NCI-H748 treated with DMSO at 0.1 percent for 48 hours (cell line): ENCODE measurements at regions not wholly inside any gene's neighbourhood (a gene's known extent, or its start where the extent isn't known, plus 50 kb on each side); places are given as distances from the start of the nearest gene placed in this dataset.

Source experiments
- DNase-seq: peaks from one replicate; lab custom pipeline; 2025; lab: John Stamatoyannopoulos, UW

- no peak for DNase-seq
These were observed 74.2 kb upstream of the BMP2 start for GRCh38 chr20:6693178-6693807.

- no peak for DNase-seq
These were observed 74.8 kb upstream of the BMP2 start for GRCh38 chr20:6692566-6693173.

- no peak for DNase-seq
These were observed 76.0 kb upstream of the BMP2 start for GRCh38 chr20:6691516-6691915.

DNA sequence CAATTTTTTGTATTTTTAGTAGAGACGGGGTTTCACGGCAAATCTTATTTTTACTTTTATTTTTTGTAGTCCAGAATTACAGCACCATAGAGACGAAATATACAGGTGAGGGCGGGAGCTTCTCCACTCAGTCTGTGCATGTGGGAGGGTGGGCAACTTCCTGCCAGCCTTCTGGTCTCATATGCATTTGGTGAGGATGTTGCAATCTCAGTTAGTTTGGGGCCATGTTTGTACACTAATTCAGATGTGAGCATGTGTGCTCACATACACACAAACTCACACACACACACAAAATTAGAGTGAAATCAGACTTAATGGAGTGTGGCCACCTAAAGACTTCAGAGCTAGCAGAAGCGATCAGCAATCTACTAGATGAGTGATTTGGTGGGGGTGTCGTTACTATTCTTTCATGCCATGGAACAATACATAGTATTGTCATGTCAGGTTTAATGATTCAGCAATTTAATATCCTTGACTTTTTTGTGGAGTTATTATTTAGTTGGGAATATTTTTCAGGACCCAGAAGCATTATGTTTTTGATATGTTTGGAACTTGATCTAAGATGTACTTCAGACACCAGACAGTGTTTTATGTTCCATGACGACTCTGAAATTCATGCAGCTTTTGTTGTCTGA lies 78.0 kb upstream of the BMP2 start:
- no peak for DNase-seq

- no peak for DNase-seq
These were observed 81.3 kb upstream of the BMP2 start for GRCh38 chr20:6686171-6686570.

DNA sequence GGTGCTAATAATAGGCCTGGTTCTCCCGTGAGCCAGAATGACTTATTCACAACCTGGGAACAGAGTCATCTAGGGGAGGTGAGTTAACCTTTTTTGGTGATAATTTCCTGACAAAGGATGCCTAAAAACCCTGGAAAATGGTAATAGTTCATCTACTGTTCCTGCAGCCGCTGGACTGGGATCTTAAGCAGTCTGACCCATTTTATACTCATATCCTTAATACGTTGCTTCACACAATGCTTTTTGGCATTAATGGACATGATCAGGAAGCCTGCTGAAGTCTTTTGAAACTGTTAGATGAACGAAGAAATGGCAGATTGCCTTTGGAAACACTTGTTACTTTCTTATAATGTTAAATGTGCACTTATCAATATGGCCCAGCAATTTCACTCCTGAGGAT lies 81.9 kb upstream of the BMP2 start:
- DNase-seq = no peak

DNA sequence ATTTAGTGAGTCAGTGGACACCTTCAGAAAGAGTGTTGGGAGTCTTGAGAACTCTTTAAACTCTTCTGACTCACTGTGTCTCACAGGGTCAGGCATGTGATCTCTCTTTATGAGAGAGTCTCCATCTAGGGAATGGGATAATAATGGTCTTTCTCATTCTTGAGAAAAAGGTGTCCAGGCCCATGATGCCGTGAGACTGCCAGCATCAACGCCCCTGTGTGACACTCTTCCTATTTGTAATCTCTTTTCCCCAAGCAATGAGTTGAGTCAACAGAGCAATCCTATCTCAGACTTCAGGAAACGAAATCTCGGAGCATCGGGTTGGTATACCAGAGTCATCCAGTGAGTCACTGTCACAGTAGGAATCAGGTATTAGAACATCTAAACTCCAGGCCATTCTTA lies 82.3 kb upstream of the BMP2 start:
- DNase-seq = no peak

DNA sequence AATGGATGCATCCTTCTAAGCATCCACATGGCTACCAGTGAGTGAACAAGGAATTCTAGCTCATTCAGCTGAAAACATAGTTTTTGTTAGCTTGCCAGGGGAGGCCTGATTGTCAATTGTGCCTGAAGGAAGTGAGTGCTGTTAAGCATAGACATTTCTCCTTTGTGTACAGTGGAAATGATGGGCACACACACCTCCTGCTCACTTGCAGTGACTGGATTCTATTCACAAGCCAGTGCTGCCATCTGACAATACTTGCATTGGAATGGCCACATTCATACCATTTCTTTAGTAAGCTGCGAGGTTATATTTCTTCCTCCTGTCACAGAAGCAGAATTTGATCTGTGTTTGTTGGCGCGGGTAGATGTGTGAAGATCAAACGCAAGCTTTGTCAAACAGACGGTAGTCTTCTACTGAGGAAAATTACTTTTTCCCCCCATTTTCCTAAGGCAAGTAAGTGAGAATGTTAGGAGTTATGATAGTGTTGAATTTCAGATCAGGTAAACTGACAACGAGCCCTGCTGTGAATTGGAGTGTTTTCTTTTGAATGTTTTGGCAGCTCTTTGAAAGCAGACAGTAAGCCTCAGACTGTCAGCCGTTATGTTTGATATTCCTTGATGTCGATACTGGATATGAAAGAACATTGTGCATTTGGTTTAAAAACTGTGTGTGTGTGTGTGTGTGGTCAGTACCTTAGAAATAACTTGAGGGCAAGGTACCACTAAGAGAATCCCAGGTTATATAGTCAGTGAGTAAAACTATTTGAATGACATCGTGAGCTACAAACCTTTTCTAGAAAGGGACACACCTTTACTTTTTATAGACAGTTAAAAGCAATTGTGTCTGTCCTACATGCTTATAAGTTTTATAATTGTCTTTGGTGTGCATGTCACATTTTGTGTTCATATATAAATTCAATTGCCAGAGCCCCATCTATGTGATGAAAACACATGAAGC lies 84.2 kb upstream of the BMP2 start:
- no peak for DNase-seq

DNA sequence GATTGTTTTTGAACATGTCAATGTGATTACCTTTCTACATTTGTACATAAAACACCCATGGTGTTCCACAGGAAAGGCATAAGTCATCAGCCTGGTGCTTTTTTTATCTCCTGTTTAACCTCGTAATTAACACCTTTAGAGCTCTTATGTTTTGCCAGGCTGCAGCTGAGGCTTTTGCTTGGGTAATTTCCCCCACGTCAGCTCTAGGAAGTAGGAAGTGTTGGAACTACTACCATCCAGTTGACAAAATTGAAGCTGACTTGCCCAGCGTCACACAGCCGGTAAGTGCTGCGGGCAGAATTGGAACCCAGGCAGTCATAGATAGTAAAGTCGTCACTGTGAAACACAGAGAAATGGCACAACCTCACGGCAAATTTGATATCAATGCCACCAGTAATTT lies 86.6 kb upstream of the BMP2 start:
- no peak for DNase-seq

GRCh38 chr20:6680441-6680840 lies 87.0 kb upstream of the BMP2 start:
- DNase-seq = no peak

DNA sequence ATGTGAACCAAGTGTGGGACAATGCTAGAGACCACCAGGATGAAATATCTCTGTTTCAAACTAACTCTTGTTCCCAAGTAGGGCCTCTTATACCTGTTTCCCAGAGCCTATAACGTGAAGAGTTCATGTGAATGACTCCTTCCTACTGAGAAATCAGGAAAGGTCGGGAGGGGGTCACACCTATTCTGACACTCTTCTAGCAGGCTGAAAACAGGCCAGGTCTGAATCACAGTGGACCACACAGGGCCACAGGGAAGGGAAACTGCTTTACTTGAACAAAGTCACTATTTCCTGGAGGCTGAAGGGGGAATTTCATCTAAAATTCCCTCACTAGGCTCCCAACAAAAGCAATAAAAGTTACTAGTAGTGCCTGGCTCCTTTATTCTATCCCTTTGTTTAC lies 88.4 kb upstream of the BMP2 start:
- DNase-seq = no peak

GRCh38 chr20:6678101-6678500 lies 89.4 kb upstream of the BMP2 start:
- DNase-seq = no peak

GRCh38 chr20:6674831-6675230 lies 92.7 kb upstream of the BMP2 start:
- DNase-seq = no peak

GRCh38 chr20:6673071-6673470 lies 94.4 kb upstream of the BMP2 start:
- no peak for DNase-seq

GRCh38 chr20:6671829-6672228 lies 95.7 kb upstream of the BMP2 start:
- DNase-seq = no peak

DNA sequence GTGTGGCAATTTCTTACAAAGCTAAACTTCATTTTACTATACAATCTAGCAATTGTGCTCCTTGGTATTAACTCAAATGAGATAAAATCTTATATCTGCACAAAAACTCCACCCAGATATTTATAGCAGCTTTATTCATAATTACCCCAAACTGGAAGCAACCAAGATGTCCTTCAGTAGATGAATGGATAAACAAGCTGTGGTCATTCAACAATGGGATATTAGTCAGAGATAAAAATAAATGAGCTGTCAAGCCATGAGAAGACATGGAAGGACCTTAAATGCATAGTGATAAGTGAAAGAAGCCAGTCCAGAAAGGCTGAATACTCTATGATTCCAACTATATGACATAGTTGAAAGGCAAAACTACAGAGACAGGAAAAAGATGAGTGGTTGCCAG lies 98.9 kb upstream of the BMP2 start:
- no peak for DNase-seq

GRCh38 chr20:6665621-6666355 lies 101.7 kb upstream of the BMP2 start:
- no peak for DNase-seq

DNA sequence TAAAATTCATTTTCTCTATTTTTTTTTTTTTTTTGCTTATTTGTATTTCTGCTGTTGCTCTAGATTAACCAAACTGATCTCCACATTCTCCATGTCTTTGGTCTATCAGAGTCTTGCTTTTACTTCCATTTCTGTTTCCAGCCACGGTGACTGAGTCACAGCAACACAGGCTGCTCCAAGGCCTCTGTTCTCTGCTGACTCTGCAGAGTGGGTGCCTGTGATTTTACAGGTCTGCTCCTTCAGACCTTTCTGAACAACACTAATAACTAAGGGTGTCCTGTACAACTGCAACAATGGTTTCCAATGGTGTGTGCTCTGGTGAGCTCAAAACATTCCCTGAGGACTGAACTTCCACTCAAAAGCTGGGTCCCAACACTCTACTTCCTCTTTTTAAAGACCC lies 102.3 kb upstream of the BMP2 start:
- DNase-seq = no peak

DNA sequence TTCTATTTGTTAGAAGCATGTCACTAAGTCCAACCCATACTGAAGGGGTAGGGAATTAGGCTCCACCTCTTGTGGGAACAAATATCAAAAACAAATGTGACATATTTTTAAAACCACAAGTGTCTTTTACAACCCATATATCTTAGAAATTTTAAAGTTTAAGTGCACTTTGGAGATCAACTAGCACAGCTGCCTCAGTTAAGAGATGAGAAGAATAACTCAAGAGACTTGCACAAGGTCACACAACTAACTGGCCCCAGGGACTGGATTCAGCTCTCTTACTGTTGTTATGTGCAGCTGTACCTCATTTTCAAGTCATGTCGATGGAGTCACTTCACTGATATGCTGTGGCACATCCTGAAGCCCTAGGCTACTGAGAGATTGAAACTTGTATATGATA lies 102.9 kb upstream of the BMP2 start:
- no peak for DNase-seq

- DNase-seq = no peak
These were observed 103.6 kb upstream of the BMP2 start for GRCh38 chr20:6663751-6664388.

- DNase-seq = no peak
These were observed 104.4 kb upstream of the BMP2 start for GRCh38 chr20:6663104-6663503.
